ENCODE measurements at regions not wholly inside any gene's neighbourhood (a gene's known extent, or its start where the extent isn't known, plus 50 kb on each side); places are given as distances from the start of the nearest gene placed in this dataset.

DNA sequence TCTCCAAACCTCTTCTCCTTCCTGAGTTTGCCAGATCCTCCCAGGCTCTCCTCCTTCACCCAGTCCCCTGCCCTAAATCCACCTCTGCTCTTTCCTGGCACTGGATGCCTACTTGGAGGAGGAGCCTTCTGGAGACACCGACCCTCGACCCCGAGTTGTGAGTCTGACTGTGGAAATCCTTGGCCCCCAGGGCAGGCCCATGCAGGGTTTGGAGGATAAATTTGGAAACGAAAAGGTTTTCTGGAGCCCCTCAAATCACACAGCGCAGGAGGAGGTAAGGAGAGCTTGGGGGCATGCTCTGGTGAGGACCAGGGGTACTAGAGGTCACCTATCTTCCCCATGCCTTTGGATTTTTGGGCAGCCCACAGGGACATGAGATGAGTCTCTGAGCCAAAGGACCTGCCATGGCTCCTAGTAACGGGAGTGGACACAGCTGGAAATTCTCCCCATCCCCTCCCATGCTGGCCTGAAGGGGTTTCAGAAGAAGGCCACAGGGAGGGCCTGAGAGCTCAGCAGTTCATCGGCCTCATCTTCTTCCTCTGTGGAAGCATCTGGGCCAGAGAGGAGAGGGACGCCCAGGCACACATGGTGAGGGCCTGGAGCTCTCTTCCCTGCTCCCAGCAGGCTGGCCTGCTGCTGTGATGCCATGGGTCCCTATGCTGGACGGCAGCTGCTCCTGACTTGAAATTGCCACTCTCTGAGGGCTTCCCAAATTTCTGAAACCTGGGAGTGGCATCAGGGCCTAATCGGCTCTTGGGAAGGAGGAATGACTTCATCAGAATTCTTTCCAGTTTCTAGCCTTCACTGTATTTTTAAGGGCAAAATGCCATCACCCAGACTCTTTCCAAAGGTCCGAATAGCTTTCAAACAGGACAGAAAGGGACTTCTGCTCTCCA lies 68.6 kb upstream of the ITGA11 start:
- no peak for DNase-seq

DNA sequence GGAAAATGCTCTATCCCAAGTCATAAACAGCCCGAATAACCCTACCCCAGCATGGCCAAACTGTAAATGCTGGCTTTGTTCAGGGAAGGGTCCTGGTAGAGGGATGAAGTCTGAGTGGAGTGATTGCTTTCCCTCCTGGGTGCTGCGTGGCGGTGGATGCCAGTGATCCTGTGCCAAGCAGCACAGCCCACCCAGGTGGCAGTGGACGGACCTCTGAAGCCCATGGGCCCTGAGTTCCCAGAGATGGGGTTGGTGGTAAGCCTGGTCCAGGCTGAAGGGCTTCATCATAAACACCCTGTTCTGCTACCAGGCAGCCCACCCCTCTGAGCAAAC lies 69.3 kb upstream of the ITGA11 start:
- no peak for DNase-seq

DNA sequence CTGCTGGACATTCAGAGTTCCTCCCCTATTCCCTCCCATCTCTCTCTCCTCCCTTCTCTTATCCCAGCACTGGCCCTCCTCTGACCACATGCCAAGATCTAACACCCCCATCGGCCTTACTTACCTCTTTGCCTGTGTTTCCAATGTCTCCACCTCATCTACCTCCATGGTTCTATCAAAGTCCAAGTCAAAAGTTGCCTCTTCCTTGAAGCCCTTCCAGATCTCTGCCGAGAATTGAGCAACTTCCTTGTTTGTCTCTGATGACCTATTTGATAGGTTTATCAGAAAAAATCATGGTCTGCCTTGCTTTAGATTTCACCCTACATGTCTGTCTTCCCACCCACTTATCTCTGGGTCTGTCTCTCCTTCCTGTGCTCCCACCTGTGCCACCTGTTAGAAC lies 69.7 kb upstream of the ITGA11 start:
- no peak for DNase-seq

DNA sequence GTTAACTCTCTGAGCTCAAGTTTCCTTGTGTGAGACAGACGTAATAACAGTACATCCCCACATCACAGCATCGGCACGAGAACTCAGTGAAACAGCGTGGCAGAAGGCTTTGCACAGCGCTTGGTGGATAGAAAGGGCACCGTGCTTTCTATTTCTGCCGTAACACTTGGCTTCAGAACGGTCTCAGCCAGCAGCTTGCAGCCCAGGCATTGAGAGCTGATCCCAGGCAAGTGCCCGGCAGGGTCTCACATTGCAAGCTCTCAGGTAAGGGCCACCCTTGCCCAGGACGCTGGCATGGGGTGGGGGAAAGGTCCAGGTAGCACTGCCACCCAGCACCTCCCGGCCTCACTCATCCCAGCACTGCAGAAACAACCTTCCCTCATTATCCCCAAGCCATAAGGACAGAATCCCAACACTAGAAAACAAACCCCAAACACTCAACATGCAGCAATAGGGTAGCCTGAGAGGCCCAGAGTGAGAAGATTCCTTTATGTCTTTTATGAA lies 70.5 kb upstream of the ITGA11 start:
- no peak for DNase-seq

DNA sequence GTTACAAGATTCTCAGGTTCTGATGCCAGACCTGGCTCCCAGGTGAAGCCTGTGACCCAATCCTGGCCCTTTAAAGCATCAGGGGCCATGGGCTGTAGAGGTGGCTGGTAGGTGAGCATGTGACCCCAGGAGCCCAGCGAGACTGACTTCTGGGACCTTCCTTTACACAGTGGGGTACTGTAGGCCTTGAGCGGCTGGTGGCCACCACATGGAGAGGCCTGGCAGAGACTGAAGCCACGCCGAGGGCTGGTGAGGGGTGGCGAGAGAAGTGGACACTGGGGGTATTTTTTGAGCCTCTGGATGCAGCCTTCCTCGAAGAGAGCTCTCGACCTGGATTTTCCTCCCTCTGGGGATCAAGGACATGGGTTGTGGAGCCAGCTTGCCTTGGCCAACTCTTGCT lies 71.2 kb upstream of the ITGA11 start:
- DNase-seq = no peak

DNA sequence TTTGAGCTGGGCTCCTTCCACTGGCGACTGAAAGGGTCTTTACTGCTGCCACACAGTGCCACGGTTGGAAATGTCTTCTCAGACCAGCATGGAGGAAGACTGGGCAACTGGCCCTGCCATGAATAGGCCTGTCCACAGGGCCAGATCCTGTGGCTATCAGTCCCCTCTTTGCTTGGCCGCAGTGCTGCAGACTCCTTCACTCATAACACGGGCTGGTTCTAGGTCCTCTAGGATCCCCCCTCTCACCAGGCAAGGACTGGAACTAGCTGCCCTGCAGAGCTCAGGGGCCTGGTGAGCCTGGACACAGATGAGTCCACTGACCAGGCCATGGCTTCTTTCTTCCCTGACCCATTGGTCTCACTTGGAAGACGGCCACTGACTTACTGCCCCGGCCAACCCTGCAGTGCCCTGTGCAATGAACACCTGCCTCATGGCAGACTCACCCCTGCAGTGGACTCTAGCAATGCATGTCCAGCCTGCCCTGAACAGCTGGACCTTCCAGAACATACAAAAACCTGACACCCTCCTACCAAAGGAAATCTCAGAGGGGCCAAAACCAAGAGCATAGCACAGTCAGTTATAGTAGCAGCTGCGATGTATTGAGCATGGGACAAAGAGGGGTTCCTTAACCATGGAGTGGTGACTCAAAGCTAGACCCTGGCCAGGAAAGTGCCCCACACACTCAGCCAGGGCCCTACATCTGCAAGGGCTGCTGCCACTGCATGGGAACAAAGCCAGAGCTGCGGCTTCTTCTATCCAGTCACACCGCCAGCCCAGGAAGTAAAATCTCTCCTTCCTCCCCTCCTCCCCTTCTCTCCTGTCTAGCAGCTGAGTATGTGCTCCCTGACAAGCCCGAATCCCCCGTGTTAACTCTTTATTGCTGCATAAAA lies 72.1 kb upstream of the ITGA11 start:
- DNase-seq = no peak

DNA sequence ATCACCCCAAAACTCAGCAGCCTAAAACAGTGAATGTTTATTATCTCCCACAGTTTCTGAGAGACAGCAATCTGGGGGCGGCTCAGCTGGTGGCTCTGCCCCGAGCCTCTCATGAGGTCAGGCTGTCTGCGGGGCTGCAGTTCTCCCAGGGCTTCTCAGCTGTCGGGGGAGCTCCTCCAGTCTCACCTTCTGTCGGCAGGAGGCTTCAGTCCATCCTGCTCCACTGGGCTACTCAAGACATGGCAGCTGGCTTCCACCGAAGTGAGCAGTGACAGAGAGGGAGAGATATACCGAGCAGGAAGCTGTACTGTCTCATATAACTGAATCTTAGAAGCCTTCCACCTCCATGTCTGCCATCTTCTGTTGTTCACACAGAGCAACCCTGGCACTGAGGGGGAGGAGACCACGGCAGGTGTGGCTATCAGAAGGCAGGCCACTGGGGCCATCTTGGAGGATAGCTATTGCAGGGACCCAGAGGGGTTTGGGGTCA lies 72.8 kb upstream of the ITGA11 start:
- DNase-seq = no peak

DNA sequence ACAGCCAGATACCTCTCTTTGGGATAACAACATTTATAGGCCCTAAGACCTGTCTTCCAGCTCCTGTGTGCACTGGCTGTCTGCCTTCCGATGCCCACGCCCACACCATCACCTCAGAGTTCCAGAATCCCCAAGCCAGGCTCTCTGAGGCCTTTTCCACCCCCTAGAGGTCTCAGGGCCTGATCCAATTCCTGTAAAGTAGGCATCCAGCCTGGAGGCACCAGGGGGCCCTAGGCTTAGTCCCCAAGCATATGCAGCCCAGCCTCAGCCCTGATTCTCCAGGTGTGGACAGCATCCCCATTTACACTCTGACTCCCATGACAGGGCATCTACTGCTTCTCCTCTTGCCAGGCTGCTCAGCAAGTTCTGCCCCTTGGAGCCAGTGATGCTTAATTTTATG lies 72.7 kb upstream of the CORO2B start:
- no peak for DNase-seq

DNA sequence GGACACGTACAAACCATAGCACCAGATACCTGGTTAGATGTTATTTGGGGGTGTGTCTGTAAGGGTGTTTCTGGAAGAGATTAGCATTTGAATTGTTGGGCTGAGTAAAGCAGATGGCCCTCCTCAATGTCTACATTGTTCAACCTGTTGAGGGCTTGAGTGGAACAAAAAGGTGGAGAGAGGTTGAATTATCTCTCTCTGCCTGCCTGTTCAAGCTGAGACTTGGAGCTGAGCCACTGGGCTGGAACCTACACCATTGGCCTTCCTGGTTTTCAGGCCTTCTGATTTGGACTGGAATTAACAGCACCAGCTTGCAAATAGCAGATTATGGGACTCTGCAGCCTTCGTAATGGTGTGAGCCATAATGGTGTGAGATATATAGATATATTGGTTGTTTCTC lies 71.3 kb upstream of the CORO2B start:
- DNase-seq = no peak

DNA sequence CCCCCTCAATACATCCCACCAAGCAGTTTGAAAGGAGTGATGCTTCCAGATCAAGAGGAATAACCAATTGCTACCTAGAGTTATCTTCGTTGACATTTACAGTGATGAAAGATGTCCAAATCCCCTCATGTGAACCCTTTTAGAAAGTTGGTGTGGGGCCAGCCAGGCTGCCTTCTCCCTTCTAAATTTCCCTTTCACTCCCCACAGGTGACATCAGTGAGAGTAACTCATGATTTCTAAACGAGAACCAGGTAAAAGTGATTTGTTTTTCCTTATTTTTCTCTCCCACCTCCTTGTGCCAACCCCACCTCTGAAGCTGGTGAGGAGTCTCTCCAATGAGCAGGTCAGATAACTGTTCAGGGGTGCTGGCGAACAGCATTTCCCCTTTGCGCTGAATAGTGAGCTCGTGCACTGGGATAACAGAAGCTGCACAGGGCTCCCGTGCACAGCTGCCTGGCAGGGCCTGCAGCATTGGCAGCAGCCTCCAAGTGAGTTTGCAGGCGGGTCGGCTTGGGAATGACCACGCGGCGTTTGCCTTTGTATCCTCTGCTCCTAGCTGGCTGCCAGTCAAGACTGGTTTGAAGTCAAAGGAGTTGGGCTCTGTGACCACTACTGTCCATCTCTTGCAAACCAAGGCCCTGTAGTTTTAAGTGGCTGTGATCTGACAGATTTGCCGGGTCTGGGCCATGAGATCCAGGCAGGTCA lies 70.2 kb upstream of the CORO2B start:
- no peak for DNase-seq

DNA sequence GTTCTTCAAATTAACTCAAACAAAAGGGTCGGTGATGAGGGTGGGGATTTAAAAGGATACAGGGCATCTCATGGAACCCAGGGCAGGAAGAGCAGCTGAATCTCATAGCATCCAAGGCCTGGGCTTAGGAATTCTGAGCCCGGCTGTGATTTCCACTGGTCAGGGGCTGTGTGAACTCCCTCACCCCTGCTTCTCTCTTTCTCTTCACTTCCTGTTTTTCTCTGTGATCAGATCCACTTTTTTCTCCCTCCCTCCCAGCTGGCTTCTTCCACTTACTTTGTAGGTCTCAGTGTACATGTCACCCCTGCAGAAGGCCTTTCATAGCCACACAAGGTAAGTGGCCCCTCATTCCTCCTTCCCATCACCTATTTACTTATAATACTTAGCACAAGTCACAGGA lies 68.2 kb upstream of the CORO2B start:
- DNase-seq = no peak

DNA sequence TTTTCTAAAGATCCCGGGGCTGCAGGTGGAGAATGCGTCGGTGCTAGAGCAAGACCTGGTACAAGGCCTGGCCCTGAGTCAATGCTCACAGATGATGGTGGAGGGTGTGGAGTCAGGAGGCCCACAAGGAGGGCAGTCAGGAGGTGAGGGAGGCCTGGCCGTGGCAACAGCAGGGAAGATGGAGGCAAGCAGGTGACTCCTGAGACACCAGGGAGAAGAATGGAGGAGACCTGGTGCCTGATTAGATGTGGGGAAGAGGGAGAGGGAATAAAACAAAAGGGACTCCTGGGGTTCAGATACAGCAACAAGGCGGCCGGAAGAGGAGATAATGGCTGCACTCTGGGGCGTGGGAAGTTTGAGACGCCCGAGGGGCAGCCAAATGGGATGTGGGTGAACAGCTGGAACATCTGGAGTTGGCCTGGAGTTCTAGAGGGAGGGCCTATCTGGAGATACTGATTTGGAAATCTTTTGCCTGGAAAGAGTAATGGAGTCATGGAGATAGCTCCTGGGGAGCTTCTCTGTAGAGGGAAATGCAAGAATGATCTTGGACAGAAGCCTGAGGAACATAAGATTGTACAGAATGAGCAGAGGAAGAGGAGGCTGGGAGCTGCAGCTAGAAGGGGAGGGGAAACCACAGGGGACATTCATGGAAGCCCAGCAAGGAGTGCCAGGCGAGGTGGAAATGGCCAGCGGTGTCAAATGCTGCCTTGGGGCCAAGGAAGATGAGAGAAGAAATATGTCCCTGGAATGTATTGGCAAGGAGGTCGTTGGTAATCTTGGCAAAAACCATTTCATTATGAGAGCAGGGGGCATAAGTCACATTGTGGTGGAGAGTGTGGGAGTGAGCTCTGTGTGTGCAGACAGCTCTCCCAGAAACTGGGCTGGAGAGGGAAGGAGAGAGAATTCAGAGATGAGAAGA lies 67.5 kb upstream of the CORO2B start:
- DNase-seq = no peak

DNA sequence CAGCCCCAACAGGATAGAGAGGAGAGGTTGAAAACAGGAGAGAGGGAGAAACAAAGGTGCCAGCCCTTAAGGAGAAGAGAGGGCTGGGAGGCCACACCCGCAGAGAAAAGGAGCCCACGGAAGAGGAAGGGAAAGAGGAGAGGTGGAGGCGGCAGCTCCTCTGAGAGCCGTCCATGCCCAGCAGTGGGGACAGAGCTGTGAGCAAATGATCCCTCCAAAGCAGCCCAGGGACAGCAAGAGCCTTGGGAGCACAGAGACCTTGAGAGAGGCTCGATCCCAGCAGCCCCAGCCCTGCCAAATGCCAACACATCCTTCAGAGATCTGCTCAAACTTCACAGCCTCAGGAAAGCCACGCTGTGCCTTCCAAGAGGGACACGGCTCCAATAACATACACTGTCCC lies 66.7 kb upstream of the CORO2B start:
- no peak for DNase-seq

DNA sequence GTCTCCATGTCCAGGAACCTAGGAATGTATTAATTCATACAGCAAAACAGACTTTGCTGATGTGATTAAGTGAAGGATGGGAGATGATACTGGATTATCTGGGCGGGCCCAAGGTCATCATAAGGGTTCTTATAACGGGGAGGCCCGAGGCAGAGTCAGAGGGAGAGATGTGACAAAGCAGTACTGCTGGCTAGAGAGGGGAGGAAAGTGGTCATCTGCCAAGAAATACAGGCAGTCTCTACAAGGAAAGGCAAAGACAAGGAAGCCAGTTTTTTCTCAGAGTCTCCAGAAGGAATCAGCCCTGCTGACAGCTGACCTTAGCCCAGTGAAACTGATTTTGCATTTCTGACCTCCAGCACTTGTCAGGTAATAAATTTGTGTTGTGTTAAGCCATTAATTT lies 66.2 kb upstream of the CORO2B start:
- DNase-seq = no peak

DNA sequence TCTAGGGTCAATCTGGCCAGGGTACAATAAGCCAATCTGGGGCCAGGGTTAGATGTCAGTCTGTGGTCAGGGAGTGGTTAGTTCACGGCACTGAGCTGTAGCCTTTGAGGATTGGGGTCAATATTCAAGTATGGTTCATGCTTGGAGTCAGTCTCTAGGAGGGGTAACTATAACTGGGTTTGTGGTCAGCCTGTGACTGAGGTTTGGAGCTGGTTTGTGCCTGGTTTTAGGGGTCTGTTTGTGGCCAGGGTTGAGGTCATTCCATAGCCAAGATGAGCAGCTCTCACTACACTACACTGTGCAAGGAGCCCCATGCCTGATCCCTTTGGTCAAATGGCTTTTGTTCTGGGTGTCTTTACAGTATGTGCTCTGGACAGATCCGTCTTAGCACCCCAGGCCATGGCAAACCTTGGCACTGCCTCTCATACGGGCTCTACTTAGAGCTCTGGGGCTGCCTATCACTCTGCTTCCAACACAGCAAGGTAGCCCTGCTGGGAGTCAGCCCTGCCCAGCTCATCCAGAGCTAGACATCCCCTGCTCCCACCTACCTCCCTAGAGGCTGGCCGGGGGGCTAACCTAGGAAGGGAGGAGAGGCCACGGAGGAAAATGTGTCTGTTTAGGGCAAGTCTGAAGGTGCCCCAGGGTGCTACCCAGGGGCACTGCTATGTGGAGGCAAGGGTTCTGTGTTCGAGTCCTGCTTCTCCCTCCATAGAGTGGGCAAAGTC lies 63.3 kb upstream of the CORO2B start:
- no peak for DNase-seq

DNA sequence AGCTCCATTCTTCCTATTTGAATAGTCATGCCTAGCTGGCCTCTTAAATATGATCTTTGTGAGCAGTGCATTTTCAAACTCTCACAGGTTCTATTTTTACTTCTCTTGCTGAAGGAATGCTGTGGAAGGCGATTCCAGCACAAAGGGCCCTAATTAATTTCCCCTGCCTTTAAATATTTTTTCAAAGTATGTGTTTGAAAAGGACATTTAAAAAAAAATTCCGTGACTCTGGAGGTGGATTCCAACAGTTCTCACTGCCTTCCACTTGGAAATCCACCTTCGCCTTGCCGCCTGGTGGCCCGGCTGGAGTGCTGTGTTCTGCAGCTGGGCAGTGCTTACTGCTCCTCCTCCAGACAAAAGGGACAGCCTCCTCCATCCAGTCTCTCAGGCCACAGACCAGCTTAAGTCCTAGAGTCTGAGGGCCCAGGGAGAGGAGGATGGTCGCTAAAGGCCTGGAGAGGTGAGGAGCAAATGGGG lies 61.5 kb upstream of the CORO2B start:
- DNase-seq = no peak

DNA sequence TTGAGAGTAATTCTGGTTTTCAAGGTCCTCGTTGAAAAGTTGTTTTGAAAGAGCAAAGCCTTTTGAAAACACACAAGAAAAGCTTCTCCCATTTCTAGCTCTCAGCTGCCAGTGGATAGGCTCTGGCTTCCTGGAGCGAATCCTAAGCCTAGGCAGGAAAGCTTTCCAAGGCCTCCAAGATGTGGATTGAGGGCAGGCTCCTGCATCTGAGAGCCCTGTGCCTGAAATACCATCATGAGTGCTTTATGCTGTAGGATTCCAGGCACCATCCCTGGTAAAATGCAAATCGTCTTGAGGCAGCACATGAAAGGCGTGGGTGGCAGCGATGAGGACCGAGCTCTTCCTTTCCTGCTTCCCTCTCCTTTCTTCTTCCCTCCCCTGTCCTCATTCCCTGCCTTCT lies 60.7 kb upstream of the CORO2B start:
- no peak for DNase-seq

DNA sequence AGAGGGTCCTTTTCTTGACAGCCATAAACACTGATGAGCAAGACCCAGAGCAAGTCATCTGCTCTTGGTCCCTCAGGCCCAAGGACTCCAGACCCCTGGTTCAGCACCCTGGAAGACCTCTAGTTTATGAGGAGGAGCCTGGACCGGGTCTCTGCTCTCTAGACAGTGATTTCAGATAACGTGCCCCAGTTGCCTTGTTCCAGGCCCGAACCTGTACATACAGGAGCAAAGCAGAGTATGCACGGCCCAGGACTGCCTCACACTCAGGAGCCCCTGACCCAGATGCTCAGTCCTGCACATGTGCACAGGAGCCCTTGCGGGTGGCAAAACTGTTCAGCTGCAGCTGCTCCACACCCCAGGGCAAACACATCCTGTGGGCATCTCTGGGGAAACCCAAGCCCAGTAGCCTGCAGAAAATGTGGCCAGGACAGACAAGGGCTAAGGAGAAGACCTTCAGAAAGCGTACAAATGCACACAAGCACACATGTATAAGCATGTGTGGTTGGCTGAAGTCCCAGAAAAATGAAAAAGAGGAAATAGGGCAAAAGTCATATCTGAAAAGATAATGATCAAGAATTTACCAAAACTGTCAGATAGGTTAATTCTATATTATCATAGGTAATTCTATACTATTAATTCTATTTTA lies 59.9 kb upstream of the CORO2B start:
- DNase-seq = no peak

DNA sequence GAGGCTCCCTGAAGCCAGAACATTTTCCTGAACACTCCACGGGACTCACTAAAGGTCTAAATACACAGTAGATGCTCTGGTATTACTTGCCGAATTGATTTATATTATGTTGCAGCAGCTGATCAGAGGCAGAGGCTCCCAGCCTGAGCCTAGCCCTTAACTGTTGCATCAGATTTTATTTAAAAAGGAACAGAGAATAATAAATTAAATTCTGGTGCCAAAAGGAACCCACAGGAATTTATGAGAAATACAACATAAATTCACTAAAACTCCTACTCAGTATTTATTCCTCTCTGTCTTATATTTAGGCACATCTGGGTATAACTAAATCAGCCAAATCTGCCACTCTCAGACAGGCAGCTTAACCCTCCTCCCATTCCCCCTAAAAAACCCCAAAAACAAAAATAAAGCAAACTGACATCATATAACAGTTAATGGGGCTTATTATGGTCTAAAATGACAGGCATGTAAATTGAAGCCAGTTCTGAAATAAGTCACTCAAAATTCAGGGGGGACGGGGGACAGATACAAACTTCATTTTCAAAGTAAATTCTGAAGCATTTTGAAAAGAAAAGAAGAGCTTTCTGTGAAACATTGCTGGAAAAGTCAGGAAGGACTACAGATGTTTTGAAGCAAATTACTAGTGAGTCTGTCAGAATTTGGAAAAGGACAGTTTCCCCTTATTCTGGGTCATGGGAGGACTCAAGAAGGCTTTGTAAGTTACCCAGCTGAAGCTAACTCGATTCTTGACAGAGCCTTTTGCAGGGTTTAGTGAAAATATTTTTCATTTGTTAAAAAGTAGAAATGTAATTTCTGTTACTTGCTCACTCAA lies 53.8 kb upstream of the CORO2B start:
- no peak for DNase-seq

DNA sequence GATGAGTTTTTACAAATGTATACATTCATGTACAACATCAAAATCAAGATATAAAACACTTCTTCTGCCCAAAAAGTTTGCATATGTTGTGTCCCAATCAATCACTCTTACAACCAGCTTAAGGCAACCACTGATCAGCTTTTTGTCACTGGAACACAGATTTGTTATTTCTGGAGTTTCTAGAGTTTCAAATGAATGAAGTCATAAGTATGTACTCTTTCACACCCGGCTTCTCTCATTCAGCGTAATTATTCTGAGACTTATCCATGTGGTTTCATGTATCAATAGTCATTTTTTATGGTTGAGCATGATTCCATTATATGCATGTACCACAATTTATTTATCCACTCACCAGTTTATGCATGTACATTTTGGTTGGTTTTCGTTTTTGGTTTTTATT lies 53.0 kb upstream of the CORO2B start:
- DNase-seq = no peak

Measured in DMS53 (cell line).